ENCODE measurements at regions not wholly inside any gene's neighbourhood (a gene's known extent, or its start where the extent isn't known, plus 50 kb on each side); places are given as distances from the start of the nearest gene placed in this dataset.

DNA sequence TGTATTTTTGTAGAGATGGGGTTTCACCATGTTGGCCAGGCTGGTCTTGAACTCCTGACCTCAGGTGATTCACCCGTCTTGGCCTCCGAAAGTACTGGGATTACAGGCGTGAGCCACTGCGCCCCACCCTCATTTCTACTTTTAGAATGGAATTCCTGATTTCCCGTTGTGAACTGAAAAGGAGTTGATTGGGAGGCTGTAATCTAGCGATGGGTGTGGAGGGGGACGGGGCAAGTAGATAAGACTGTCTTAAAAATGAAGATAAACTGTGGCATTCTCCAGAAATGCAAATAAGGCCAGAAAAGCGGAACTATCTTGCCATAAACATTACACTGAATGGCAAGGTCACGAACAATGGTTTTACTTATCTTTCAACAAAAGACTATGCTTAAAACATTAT lies 135.4 kb downstream of the TRIB2 start:
- no peak for TF ChIP-seq POLR2A (IDR thresholded peaks at IDR 0.05)
- TF ChIP-seq, protein P1, sequence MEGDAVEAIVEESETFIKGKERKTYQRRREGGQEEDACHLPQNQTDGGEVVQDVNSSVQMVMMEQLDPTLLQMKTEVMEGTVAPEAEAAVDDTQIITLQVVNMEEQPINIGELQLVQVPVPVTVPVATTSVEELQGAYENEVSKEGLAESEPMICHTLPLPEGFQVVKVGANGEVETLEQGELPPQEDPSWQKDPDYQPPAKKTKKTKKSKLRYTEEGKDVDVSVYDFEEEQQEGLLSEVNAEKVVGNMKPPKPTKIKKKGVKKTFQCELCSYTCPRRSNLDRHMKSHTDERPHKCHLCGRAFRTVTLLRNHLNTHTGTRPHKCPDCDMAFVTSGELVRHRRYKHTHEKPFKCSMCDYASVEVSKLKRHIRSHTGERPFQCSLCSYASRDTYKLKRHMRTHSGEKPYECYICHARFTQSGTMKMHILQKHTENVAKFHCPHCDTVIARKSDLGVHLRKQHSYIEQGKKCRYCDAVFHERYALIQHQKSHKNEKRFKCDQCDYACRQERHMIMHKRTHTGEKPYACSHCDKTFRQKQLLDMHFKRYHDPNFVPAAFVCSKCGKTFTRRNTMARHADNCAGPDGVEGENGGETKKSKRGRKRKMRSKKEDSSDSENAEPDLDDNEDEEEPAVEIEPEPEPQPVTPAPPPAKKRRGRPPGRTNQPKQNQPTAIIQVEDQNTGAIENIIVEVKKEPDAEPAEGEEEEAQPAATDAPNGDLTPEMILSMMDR (IDR thresholded peaks at IDR 0.05) = no peak
- no peak for TF ChIP-seq EP300 (IDR thresholded peaks at IDR 0.05)
- TF ChIP-seq POLR2AphosphoS5 (IDR thresholded peaks at IDR 0.05) = no peak

Data from suprapubic skin (tissue), 4 donors.